Adrenal gland (tissue), 5 donors: ENCODE measurements at regions not wholly inside any gene's neighbourhood (a gene's known extent, or its start where the extent isn't known, plus 50 kb on each side); places are given as distances from the start of the nearest gene placed in this dataset.

Source experiments
- CTCF ChIP-seq, 6 experiments: fragments of 450-650 bp in 4 of 6; fragments of 200-600 bp in 2 of 6; sonication (generic) in 1 of 6; IDR thresholded peaks; 1 replicate in 5 of 6; 2 replicates in 1 of 6; pipeline versions ENCODE4 v1.5.1 to v1.8.0; 2016 to 2021; ENCODE audit warnings: antibody characterized with exemption in 6 of 6, mild to moderate bottlenecking in 2 of 6, moderate library complexity in 1 of 6
- POLR2A ChIP-seq, 2 donors: fragments of 450-650 bp; IDR thresholded peaks; one replicate each; pipeline ENCODE4 v1.6.1; 2017; ENCODE audit warnings: antibody characterized with exemption in 2 of 2, mild to moderate bottlenecking in 2 of 2, moderate library complexity in 1 of 2
- donor health status: DM: no; HTN: no; CAD: no.

- TF ChIP-seq CTCF (IDR thresholded peaks at IDR 0.05) (no peak), POLR2A (IDR thresholded peaks at IDR 0.05) (no peak)
These were observed 150.6 kb downstream of the POU3F4 start for GRCh38 chrX:83658731-83659130.
